ENCODE measurements at regions not wholly inside any gene's neighbourhood (a gene's known extent, or its start where the extent isn't known, plus 50 kb on each side); places are given as distances from the start of the nearest gene placed in this dataset.

DNA sequence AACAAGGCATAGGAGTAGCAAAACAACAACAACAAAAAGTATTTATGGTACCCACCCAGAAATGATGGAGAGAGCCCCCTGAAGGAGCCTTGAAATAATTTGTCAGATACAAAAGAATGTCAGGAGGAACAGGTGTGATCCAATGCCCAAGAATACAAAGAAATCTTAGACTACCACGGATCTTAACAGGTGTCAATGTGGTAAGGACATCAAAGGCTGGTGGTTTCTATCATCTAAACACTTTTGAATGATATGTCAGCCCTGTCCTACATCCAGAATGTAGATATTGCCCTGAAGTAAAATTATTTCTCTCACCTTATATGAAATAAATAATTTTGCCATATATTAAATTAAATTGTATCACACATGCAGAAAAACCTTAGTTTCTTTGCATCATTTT, 386.4 kb upstream of the ANO5 start:
- no peak for TF ChIP-seq EZH2phosphoT487 (IDR thresholded peaks at IDR 0.05; ENCODE audit: borderline replicate concordance, low read depth, low read length)
- TF ChIP-seq, protein P1, sequence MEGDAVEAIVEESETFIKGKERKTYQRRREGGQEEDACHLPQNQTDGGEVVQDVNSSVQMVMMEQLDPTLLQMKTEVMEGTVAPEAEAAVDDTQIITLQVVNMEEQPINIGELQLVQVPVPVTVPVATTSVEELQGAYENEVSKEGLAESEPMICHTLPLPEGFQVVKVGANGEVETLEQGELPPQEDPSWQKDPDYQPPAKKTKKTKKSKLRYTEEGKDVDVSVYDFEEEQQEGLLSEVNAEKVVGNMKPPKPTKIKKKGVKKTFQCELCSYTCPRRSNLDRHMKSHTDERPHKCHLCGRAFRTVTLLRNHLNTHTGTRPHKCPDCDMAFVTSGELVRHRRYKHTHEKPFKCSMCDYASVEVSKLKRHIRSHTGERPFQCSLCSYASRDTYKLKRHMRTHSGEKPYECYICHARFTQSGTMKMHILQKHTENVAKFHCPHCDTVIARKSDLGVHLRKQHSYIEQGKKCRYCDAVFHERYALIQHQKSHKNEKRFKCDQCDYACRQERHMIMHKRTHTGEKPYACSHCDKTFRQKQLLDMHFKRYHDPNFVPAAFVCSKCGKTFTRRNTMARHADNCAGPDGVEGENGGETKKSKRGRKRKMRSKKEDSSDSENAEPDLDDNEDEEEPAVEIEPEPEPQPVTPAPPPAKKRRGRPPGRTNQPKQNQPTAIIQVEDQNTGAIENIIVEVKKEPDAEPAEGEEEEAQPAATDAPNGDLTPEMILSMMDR (conservative IDR thresholded peaks at IDR 0.05; ENCODE audit: low read length) = no peak
